Smooth muscle cell (in vitro differentiated cells): ENCODE measurements at regions not wholly inside any gene's neighbourhood (a gene's known extent, or its start where the extent isn't known, plus 50 kb on each side); places are given as distances from the start of the nearest gene placed in this dataset.

ENCODE experiments used
- DNase-seq: peaks from one replicate; lab custom pipeline; 2025; ENCODE audit not compliant: unreplicated experiment; lab: John Stamatoyannopoulos, UW
- H2AFZ ChIP-seq: fragments of 200-600 bp; sonication (generic); 2 replicates; pipeline ENCODE4 v1.6.0; 2016; ENCODE audit warnings: antibody characterized with exemption, low read depth, mild to moderate bottlenecking
- H3F3A ChIP-seq: fragments of 200-600 bp; sonication (generic); 2 replicates; pipeline ENCODE4 v1.6.0; 2017; ENCODE audit warnings: antibody characterized with exemption, low read depth
- H3K27ac ChIP-seq: fragments of 200-600 bp; sonication (generic); 2 replicates; pipeline ENCODE4 v1.5.1; 2016; ENCODE audit warnings: low read depth, mild to moderate bottlenecking
- H3K27me3 ChIP-seq: fragments of 200-600 bp; sonication (generic); 2 replicates; pipeline ENCODE4 v1.6.1; 2016; ENCODE audit warnings: low read depth, mild to moderate bottlenecking
- H3K36me3 ChIP-seq: fragments of 200-600 bp; sonication (generic); 2 replicates; pipeline ENCODE4 v1.5.1; 2016; ENCODE audit warnings: low read depth
- H3K4me1 ChIP-seq: fragments of 200-600 bp; sonication (generic); 2 replicates; pipeline ENCODE4 v1.5.1; 2016; ENCODE audit warnings: low read depth
- H3K4me2 ChIP-seq: fragments of 200-600 bp; sonication (generic); 2 replicates; pipeline ENCODE4 v1.6.0; 2016; ENCODE audit warnings: mild to moderate bottlenecking
- H3K4me3 ChIP-seq: fragments of 200-600 bp; sonication (generic); 2 replicates; pipeline ENCODE4 v1.5.1; 2016; ENCODE audit warnings: mild to moderate bottlenecking
- H3K79me2 ChIP-seq: fragments of 200-600 bp; sonication (generic); 2 replicates; pipeline ENCODE4 v1.6.0; 2016; ENCODE audit warnings: low read depth, mild to moderate bottlenecking
- H3K9ac ChIP-seq: fragments of 200-600 bp; sonication (generic); 2 replicates; pipeline ENCODE4 v1.6.0; 2016; ENCODE audit warnings: low read depth
- H3K9me3 ChIP-seq: fragments of 200-600 bp; sonication (generic); replicated peaks from 2 replicates; pipeline ENCODE4 v1.5.1; 2016; ENCODE audit warnings: low read depth
- H4K20me1 ChIP-seq: fragments of 200-600 bp; sonication (generic); 2 replicates; pipeline ENCODE4 v1.6.0; 2016; ENCODE audit warnings: low read depth
- CTCF ChIP-seq: fragments of 200-600 bp; sonication (generic); IDR thresholded peaks from 2 replicates; pipeline ENCODE4 v1.5.1; 2017; ENCODE audit warnings: borderline replicate concordance, mild to moderate bottlenecking, antibody characterized with exemption; ENCODE audit not compliant: insufficient read depth, poor library complexity, severe bottlenecking
- WGBS: methylation state at CpG from one replicate; pipeline ENCODE4 v1.1.7; 2016; ENCODE audit warnings: low lambda C conversion rate; 5-methylcytosine and 5-hydroxymethylcytosine counted together

DNA sequence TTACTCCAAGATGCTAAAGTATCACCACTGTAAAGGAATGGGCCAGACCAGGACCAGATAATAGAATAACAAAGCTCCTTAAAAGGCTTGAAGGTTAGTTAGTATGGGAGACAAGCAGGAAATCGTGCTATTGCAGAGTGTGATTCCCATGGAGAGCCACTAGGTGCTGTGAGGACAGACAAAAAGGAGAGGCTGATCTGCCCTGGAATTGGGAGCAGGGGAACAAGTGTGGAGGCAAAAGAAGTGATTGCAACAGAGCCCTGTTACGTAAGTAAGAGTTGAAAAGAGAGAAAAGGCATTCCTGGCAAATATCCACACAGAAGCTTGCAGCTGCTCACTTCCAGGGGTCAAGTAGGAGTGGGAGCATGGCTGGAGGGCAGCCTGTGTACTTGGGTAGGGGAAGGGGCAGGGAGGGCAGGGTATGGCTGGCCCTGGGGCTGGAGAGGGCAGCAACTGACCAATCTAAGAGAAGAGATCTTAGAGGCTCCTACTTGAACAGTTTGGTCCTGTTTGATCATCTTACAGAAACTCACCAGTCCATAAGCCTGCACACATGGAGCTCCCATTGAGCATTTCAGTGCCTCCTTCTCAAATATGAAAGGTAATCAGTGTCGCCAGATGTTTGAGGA, 207.7 kb upstream of the GJB5 start:
- no peaks in the 10 kb centered on the region for H3K4me1 ChIP-seq
- H3K79me2 ChIP-seq, result no peaks in the 10 kb centered on the region
- no peak overlapping the region for H3K27ac ChIP-seq
- TF ChIP-seq CTCF, result no peak
- H3K4me3 ChIP-seq, result no peak overlapping the region
- H3K36me3 ChIP-seq, result no peaks in the 10 kb centered on the region
- H3K9ac ChIP-seq, result no peak overlapping the region
- no peak overlapping the region for H3K4me2 ChIP-seq
- no peak overlapping the region for H2AFZ ChIP-seq
- no peaks in the 10 kb centered on the region for H3K27me3 ChIP-seq
- no peak for DNase-seq
- H3F3A ChIP-seq, result no peaks in the 10 kb centered on the region
- no peaks in the 10 kb centered on the region for H3K9me3 ChIP-seq
- no peaks in the 10 kb centered on the region for H4K20me1 ChIP-seq
- WGBS, result 39% methylated on average over 3 of the region's 3 CpGs

GRCh38 chr1:34549199-34549598, 205.6 kb upstream of the GJB5 start:
- Histone ChIP-seq H3K4me3 (no peak overlapping the region), H4K20me1 (no peaks in the 10 kb centered on the region), H3K9ac (no peak overlapping the region), H3K27ac (no peak overlapping the region), H2AFZ (no peak overlapping the region), H3K27me3 (no peaks in the 10 kb centered on the region), H3F3A (no peaks in the 10 kb centered on the region), H3K79me2 (no peaks in the 10 kb centered on the region), H3K36me3 (no peaks in the 10 kb centered on the region), H3K9me3 (no peaks in the 10 kb centered on the region), H3K4me2 (no peak overlapping the region), H3K4me1 (no peaks in the 10 kb centered on the region)
- WGBS, result 18% methylated on average over 5 of the region's 5 CpGs
- TF ChIP-seq CTCF, result no peak
- DNase-seq, result no peak

GRCh38 chr1:34578306-34578705, 176.5 kb upstream of the GJB5 start:
- DNase-seq, result no peak
- no peak overlapping the region for H3K4me2 ChIP-seq

More at GRCh38 chr1:34578306-34578705, 176.5 kb upstream of the GJB5 start:
- Histone ChIP-seq H4K20me1 (no peaks in the 10 kb centered on the region), H3K4me3 (no peak overlapping the region), H2AFZ (no peak overlapping the region), H3F3A (no peaks in the 10 kb centered on the region), H3K27me3 (no peaks in the 10 kb centered on the region), H3K79me2 (no peaks in the 10 kb centered on the region), H3K27ac (no peak overlapping the region), H3K9ac (no peak overlapping the region), H3K9me3 (no peaks in the 10 kb centered on the region), H3K36me3 (no peaks in the 10 kb centered on the region), H3K4me1 (no peaks in the 10 kb centered on the region)
- 86% methylated on average over 3 of the region's 3 CpGs for WGBS
- no peak for TF ChIP-seq CTCF
